Gastroesophageal sphincter (tissue), 4 donors: ENCODE measurements at regions not wholly inside any gene's neighbourhood (a gene's known extent, or its start where the extent isn't known, plus 50 kb on each side); places are given as distances from the start of the nearest gene placed in this dataset.

Source experiments
- ATAC-seq: fragments of 150-250 bp; one replicate; pipeline ENCODE4 v1.9.1; 2016; ENCODE audit warnings: mild to moderate bottlenecking, moderate library complexity
- H3K27ac ChIP-seq, 4 donors: fragments of 200-600 bp; sonication (generic) in 3 of 4; 1 replicate in 3 of 4; 2 replicates in 1 of 4; pipeline ENCODE4 v1.5.1; 2016 to 2019
- H3K27me3 ChIP-seq: fragments of 200-600 bp; sonication (generic); one replicate; pipeline ENCODE4 v1.5.1; 2019
- H3K36me3 ChIP-seq, 2 donors: fragments of 200-600 bp; sonication (generic); one replicate each; pipeline ENCODE4 v1.5.1; 2019; ENCODE audit warnings: control low read depth in 1 of 2
- H3K4me1 ChIP-seq, 3 donors: fragments of 200-600 bp; sonication (generic); 1 replicate in 2 of 3; 2 replicates in 1 of 3; pipeline ENCODE4 v1.5.1; 2016 to 2019; ENCODE audit warnings: control low read depth in 2 of 3
- H3K4me3 ChIP-seq, 2 donors: fragments of 200-600 bp; sonication (generic); one replicate each; pipeline ENCODE4 v1.5.1; 2019; ENCODE audit warnings: mild to moderate bottlenecking in 1 of 2, moderate library complexity in 1 of 2
- H3K9me3 ChIP-seq, 3 donors: fragments of 200-600 bp; sonication (generic); one replicate each; pipeline ENCODE4 v1.5.1; 2017 to 2019; ENCODE audit warnings: control low read depth in 2 of 3
- EP300 ChIP-seq: sonication (generic); formaldehyde crosslinking; IDR thresholded peaks from one replicate; pipeline ENCODE4 v1.6.1; 2017; ENCODE audit warnings: antibody characterized with exemption, mild to moderate bottlenecking
- POLR2A ChIP-seq, 2 donors: fragments of 450-650 bp; IDR thresholded peaks; one replicate each; pipeline ENCODE4 v1.6.1; 2017; ENCODE audit warnings: antibody characterized with exemption in 2 of 2, mild to moderate bottlenecking in 2 of 2, moderate library complexity in 1 of 2
- POLR2AphosphoS5 ChIP-seq: sonication (generic); formaldehyde crosslinking; IDR thresholded peaks from one replicate; pipeline ENCODE4 v1.6.1; 2017; ENCODE audit warnings: antibody characterized with exemption
- WGBS, 2 donors: methylation state at CpG; one replicate each; pipeline ENCODE4 v1.1.5; 2018; ENCODE audit warnings: low coverage in 1 of 2; 5-methylcytosine and 5-hydroxymethylcytosine counted together
- TF ChIP-seq, protein P1 (sequence below), 4 experiments: fragments of 200-600 bp in 2 of 4; fragments of 450-650 bp in 2 of 4; sonication (generic) in 1 of 4; IDR thresholded peaks; one replicate each; pipeline ENCODE4 v1.5.1; 2017 to 2019; ENCODE audit warnings: antibody characterized with exemption in 4 of 4, mild to moderate bottlenecking in 2 of 4, moderate library complexity in 2 of 4

- H3K36me3 ChIP-seq = no peaks in the 10 kb centered on the region
- no peak overlapping the region for H3K27ac ChIP-seq
- no peaks in the 10 kb centered on the region for H3K9me3 ChIP-seq
- WGBS, 2 donors = 47 to 78% methylated on average over 1 to 2 of the region's 2 CpGs
- H3K27me3 ChIP-seq = no peaks in the 10 kb centered on the region
- TF ChIP-seq EP300 (no peak), POLR2AphosphoS5 (no peak), POLR2A (IDR thresholded peaks at IDR 0.05) (no peak)
- TF ChIP-seq, protein P1, sequence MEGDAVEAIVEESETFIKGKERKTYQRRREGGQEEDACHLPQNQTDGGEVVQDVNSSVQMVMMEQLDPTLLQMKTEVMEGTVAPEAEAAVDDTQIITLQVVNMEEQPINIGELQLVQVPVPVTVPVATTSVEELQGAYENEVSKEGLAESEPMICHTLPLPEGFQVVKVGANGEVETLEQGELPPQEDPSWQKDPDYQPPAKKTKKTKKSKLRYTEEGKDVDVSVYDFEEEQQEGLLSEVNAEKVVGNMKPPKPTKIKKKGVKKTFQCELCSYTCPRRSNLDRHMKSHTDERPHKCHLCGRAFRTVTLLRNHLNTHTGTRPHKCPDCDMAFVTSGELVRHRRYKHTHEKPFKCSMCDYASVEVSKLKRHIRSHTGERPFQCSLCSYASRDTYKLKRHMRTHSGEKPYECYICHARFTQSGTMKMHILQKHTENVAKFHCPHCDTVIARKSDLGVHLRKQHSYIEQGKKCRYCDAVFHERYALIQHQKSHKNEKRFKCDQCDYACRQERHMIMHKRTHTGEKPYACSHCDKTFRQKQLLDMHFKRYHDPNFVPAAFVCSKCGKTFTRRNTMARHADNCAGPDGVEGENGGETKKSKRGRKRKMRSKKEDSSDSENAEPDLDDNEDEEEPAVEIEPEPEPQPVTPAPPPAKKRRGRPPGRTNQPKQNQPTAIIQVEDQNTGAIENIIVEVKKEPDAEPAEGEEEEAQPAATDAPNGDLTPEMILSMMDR (IDR thresholded peaks at IDR 0.05) = no peak
- no peaks in the 10 kb centered on the region for H3K4me1 ChIP-seq
- no peak overlapping the region for H3K4me3 ChIP-seq
- ATAC-seq = no peak
Observed at GRCh38 chr13:56923626-56924140, 217.0 kb upstream of the PRR20A start.

- Histone ChIP-seq H3K4me1 (no peaks in the 10 kb centered on the region), H3K9me3 (no peaks in the 10 kb centered on the region), H3K27ac (no peak overlapping the region), H3K4me3 (no peak overlapping the region), H3K36me3 (no peaks in the 10 kb centered on the region), H3K27me3 (no peaks in the 10 kb centered on the region)
- no peak for ATAC-seq
- TF ChIP-seq EP300 = no peak
- TF ChIP-seq POLR2AphosphoS5 = no peak
- TF ChIP-seq POLR2A (IDR thresholded peaks at IDR 0.05) = no peak
- TF ChIP-seq, protein P1 (IDR thresholded peaks at IDR 0.05) = no peak
- WGBS, 2 donors = 55 to 61% methylated on average over 2 of the region's 2 CpGs
Observed at GRCh38 chr13:56924401-56924800, 216.3 kb upstream of the PRR20A start.

- Histone ChIP-seq H3K4me3 (no peak overlapping the region), H3K4me1 (no peaks in the 10 kb centered on the region), H3K27ac (no peak overlapping the region), H3K9me3 (no peaks in the 10 kb centered on the region), H3K27me3 (no peaks in the 10 kb centered on the region), H3K36me3 (no peaks in the 10 kb centered on the region)
- no peak for ATAC-seq
- TF ChIP-seq, protein P1 (IDR thresholded peaks at IDR 0.05) = no peak
- no peak for TF ChIP-seq POLR2A (IDR thresholded peaks at IDR 0.05)
- 60 to 79% methylated on average over 1 of the region's 1 CpG for WGBS, 2 donors
Observed at GRCh38 chr13:56932104-56932503, 208.6 kb upstream of the PRR20A start.

DNA sequence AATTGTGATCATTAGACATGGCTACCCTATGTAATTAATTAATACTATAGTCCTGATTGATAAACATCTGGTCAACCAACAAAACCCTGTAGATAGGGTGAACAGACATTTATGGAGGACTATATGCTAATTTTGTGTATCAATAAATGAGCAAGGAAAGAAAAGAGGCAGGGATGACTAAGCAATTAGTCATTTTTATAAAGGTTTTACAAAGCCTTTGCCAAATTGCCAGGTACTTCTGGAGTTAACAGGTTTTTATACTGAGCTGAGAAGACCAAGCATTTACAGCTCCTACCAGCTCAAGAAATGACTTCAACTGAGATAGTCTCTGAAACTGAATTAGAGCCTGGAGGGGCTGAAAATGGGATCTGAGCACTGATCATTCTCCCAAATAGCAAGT, 186.8 kb upstream of the PRR20A start:
- Histone ChIP-seq H3K4me3 (no peak overlapping the region), H3K4me1 (no peaks in the 10 kb centered on the region), H3K27me3 (no peaks in the 10 kb centered on the region), H3K27ac (no peak overlapping the region), H3K36me3 (no peaks in the 10 kb centered on the region), H3K9me3 (no peaks in the 10 kb centered on the region)
- no peak for TF ChIP-seq POLR2AphosphoS5
- TF ChIP-seq EP300 = no peak
- TF ChIP-seq POLR2A (IDR thresholded peaks at IDR 0.05) = no peak
- TF ChIP-seq, protein P1 (IDR thresholded peaks at IDR 0.05) = no peak
- no peak for ATAC-seq

GRCh38 chr13:56975647-56976046, 165.1 kb upstream of the PRR20A start:
- Histone ChIP-seq H3K36me3 (no peaks in the 10 kb centered on the region), H3K9me3 (no peaks in the 10 kb centered on the region), H3K27ac (no peak overlapping the region), H3K27me3 (no peaks in the 10 kb centered on the region), H3K4me3 (no peak overlapping the region), H3K4me1 (no peaks in the 10 kb centered on the region)
- WGBS, 2 donors = 83% methylated on average over 1 of the region's 1 CpG; no CpG with 5 or more reads in 1 of the 2 donors
- no peak for TF ChIP-seq EP300
- TF ChIP-seq POLR2A (IDR thresholded peaks at IDR 0.05) = no peak
- TF ChIP-seq POLR2AphosphoS5 = no peak
- TF ChIP-seq, protein P1 (IDR thresholded peaks at IDR 0.05) = no peak
- ATAC-seq = no peak
